ENCODE measurements at regions not wholly inside any gene's neighbourhood (a gene's known extent, or its start where the extent isn't known, plus 50 kb on each side); places are given as distances from the start of the nearest gene placed in this dataset.

DNA sequence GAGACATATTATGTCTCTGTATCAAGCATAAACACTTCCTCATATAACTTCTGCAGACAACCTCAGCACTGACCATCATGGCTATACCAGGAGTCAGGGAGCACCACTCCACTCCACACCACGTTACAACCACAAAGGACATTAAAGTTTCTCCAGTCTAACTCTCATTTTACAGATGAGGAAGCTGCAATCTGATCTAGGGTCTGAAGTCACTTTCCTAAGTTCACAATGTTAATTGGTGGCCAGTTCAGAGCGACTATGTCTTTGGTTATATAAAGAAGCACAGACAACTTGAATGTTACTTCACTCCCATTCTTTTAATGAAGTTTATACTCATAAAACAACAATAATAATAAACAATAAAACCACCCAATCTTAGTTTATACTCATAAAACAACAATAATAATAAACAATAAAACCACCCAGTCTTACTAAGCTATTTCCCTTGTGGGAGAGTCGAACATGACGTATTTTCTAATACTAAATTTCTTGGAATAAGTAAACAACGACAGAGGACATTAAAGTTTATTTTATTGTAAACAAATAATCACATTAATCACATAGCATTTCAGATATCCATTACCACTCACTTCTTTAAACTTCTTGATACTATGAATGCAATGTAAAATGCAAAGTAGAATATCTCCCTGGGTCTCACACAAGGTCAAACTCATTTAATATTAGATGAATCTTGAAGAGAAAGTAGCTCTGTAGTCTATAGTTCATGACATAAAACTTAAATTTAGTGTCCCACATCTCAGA is 72.4 kb upstream of the SSTR1 start:
- Mint-ChIP-seq H3K36me3 (ENCODE audit: low read depth) (no peaks in the 10 kb centered on the region), H3K27ac (no peak overlapping the region), H3K27me3 (no peaks in the 10 kb centered on the region), H3K4me3 (no peak overlapping the region), H3K4me1 (ENCODE audit: low read depth) (peaks cover 2% of the 10 kb centered on the region), H3K9me3 (no peaks in the 10 kb centered on the region)

DNA sequence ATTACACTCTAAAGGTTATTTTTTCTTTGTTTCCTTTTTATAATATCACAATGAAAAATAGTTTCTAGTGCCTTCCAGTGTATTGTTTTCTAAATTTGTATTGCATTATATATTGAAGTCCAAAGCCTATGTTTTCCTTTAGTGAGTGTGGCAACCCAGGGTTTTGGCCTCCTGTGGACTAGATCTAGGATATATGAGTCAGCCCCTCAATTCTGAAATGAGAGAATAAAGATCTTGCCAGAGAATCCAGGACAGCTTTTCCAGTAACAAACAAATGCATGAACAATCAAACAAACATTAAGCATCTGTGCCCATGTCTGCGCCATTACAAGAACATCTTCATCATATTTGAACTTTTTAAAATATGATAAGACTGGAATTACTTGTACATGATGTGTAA is 70.7 kb upstream of the SSTR1 start:
- no peak overlapping the region for H3K27ac Mint-ChIP-seq
- no peaks in the 10 kb centered on the region for H3K27me3 Mint-ChIP-seq
- H3K4me3 Mint-ChIP-seq = no peak overlapping the region
- H3K4me1 Mint-ChIP-seq (ENCODE audit: low read depth) = no peaks in the 10 kb centered on the region
- H3K9me3 Mint-ChIP-seq = no peaks in the 10 kb centered on the region
- no peaks in the 10 kb centered on the region for H3K36me3 Mint-ChIP-seq (ENCODE audit: low read depth)

DNA sequence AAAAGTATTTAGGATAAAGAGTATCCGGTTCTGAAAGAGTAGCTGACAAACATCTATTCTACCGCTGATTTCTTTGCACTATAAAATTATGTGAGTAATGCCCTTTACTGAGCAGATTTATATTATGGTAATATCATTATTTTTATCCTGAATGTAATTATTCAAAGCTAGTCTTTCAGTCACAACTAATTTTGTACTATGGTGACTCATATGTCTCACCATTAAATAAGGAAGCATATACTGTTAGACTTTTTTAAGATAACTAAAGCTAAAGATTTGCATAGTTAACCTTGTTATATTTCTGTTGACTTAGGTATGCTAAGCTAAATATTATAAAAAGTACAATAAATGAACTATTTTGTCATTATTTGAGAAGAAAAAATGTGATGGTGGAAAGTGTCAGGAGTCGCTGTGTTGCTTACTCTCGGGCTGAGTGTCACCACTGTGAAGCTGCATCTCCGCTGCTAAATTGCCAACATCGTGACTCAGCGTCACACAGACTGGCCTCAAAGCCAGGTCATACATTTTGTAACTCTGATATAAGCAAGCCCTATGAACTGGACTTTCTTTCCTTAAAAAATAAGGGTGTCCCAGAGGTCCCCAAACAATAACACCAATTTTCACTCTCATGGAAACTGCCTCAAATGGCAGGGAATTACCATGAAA is 69.1 kb upstream of the SSTR1 start:
- H3K4me3 Mint-ChIP-seq = no peak overlapping the region
- H3K9me3 Mint-ChIP-seq = no peaks in the 10 kb centered on the region
- no peaks in the 10 kb centered on the region for H3K4me1 Mint-ChIP-seq (ENCODE audit: low read depth)
- no peaks in the 10 kb centered on the region for H3K27me3 Mint-ChIP-seq
- H3K36me3 Mint-ChIP-seq (ENCODE audit: low read depth) = no peaks in the 10 kb centered on the region
- no peak overlapping the region for H3K27ac Mint-ChIP-seq

DNA sequence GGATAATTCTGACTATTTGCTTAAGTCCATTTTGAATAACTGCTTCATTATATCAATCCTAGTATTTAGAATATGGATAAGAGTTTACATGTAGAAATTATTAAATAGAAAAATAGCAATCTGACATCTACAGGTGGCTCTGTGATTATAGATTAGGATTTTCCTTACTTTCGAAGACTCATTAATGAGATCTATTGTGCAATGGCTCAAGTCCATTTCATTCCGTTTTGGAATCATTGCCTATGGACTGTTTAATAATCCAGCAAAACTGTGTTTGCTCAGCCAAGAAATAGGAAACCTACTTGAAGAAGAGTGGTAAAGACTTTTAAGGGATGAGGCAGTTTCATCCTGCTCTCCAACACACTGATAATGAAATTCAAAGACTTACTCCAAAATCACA is 67.8 kb upstream of the SSTR1 start:
- H3K27me3 Mint-ChIP-seq = no peaks in the 10 kb centered on the region
- no peaks in the 10 kb centered on the region for H3K4me1 Mint-ChIP-seq (ENCODE audit: low read depth)
- H3K27ac Mint-ChIP-seq = no peak overlapping the region
- H3K4me3 Mint-ChIP-seq = no peak overlapping the region
- H3K9me3 Mint-ChIP-seq = no peaks in the 10 kb centered on the region
- no peaks in the 10 kb centered on the region for H3K36me3 Mint-ChIP-seq (ENCODE audit: low read depth)

DNA sequence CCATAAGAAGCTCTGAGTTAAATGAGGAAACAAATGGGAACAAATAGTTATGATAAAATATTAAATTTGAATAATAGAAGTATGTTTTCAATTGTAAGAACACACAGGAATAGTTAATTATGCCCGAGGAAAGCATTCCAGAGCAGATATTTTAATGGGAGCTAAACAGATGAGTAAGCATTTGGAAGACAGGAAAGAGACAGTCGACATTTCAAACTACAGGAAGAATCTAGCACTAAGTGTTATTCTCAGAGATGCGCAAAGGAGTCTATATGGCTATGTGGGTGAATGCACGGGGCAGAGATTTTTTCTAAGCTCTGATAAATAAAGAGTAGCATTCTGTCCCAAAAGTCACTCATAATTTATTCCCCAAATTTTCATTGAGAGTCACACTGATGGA is 64.5 kb upstream of the SSTR1 start:
- Mint-ChIP-seq H3K4me1 (ENCODE audit: low read depth) (no peaks in the 10 kb centered on the region), H3K27ac (no peak overlapping the region), H3K27me3 (no peaks in the 10 kb centered on the region), H3K36me3 (ENCODE audit: low read depth) (no peaks in the 10 kb centered on the region), H3K9me3 (no peaks in the 10 kb centered on the region), H3K4me3 (no peak overlapping the region)

DNA sequence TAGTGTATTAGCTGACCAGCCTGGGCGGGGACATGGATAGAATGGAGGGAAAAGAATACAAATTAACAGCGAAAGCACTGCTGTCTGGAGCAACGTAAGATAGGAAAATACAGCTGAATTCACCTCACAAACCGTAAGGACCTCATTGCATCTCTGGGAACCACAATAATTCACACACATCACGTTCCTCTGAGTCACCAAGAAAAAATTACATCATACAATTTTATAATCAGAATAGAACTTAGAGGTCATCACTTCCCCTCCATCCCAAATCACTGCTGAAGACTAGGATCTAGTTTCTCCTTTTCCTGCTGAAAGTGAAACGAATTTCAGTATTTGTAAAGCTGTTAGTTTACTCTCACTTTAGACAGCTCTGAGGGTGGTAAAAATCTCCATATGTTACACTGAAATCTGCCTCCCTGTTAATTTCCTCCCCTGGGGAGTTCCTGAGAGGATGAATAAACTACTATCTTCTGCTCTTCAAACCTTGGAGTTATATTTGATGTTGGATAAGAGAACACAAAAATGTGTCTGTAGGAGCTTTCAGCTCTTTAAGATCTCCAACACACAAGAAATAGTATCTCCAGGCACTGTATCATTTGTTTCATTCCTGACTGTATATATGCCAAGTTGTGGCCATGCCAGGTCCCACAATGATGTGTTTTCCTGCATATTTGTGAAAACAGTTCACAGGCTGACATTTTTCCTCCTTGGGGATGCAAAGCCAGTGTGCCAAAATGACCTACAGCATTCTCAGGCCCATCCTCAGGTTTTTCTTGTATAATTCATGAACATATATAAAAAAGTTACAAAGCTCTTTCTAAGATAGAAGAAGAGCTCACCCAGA is 63.8 kb upstream of the SSTR1 start:
- no peaks in the 10 kb centered on the region for H3K27me3 Mint-ChIP-seq
- H3K4me3 Mint-ChIP-seq = no peak overlapping the region
- H3K36me3 Mint-ChIP-seq (ENCODE audit: low read depth) = no peaks in the 10 kb centered on the region
- no peak overlapping the region for H3K27ac Mint-ChIP-seq
- no peaks in the 10 kb centered on the region for H3K4me1 Mint-ChIP-seq (ENCODE audit: low read depth)
- no peaks in the 10 kb centered on the region for H3K9me3 Mint-ChIP-seq

DNA sequence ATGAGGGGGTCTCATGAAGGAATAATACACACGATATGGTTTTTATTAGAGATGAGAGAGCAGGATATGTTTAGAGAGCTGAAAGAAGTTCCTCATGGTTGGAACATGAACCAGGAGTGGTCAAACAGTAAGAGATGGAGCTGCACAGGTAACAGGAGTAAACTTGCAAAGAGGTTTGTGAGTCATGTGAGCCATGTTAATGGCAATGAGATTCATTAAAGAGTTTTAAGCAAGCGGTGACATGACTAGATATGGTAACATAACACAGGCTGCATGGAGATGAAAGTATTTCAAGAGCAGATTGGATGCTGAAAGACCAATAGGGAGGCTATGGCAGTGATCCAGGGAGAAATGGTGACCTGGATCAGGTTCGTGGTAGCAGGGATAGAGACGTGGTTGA is 62.6 kb upstream of the SSTR1 start:
- no peaks in the 10 kb centered on the region for H3K36me3 Mint-ChIP-seq (ENCODE audit: low read depth)
- H3K27ac Mint-ChIP-seq = no peak overlapping the region
- no peak overlapping the region for H3K4me3 Mint-ChIP-seq
- H3K9me3 Mint-ChIP-seq = no peaks in the 10 kb centered on the region
- no peaks in the 10 kb centered on the region for H3K4me1 Mint-ChIP-seq (ENCODE audit: low read depth)
- no peaks in the 10 kb centered on the region for H3K27me3 Mint-ChIP-seq

DNA sequence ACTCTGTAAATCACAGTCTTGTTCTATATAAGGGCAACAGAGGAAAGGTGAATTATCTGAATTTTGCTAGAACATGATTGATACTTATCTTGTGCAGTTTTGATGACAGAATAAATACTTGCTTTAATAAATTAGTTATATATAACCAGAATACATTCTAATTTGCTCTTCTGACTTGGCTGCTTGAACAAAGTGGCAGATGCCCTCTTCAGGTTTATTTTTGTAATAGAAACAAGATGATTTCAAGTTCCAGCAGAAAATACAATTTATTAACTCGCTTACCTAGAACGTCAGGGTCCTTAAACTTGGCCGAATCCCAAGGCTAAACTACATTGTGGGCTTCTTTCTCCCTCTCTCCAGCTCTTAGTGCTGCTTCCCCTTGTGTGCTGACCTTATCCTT is 57.6 kb upstream of the SSTR1 start:
- Mint-ChIP-seq H3K36me3 (ENCODE audit: low read depth) (no peaks in the 10 kb centered on the region), H3K9me3 (no peaks in the 10 kb centered on the region), H3K4me1 (ENCODE audit: low read depth) (no peaks in the 10 kb centered on the region), H3K4me3 (no peak overlapping the region), H3K27ac (no peak overlapping the region), H3K27me3 (no peaks in the 10 kb centered on the region)
